ENCODE measurements at regions not wholly inside any gene's neighbourhood (a gene's known extent, or its start where the extent isn't known, plus 50 kb on each side); places are given as distances from the start of the nearest gene placed in this dataset.

DNA sequence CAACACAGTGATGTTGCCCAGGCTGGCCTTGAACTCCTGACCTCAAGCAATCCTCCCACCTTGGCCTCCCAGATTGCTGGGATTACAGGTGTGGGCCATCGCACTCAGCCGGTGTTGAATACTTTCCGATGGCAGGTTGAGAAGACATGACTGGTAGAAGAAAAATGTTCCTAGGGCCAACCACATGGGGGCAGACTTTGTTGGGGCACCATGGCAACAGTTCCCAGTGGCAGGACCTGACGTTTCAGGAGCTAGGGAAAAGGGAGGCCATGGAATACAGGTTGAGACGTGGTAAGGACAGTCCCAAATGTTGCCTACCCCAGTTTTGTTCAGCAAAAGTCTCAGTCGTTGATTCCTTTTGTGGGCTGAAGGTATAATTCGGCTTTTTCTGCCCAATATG is 134.6 kb downstream of the ASMT start:
- TF ChIP-seq POLR2A (IDR thresholded peaks at IDR 0.05): no peak
- TF ChIP-seq, protein P1, sequence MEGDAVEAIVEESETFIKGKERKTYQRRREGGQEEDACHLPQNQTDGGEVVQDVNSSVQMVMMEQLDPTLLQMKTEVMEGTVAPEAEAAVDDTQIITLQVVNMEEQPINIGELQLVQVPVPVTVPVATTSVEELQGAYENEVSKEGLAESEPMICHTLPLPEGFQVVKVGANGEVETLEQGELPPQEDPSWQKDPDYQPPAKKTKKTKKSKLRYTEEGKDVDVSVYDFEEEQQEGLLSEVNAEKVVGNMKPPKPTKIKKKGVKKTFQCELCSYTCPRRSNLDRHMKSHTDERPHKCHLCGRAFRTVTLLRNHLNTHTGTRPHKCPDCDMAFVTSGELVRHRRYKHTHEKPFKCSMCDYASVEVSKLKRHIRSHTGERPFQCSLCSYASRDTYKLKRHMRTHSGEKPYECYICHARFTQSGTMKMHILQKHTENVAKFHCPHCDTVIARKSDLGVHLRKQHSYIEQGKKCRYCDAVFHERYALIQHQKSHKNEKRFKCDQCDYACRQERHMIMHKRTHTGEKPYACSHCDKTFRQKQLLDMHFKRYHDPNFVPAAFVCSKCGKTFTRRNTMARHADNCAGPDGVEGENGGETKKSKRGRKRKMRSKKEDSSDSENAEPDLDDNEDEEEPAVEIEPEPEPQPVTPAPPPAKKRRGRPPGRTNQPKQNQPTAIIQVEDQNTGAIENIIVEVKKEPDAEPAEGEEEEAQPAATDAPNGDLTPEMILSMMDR (IDR thresholded peaks at IDR 0.05 in 8 of 11, conservative IDR thresholded peaks at IDR 0.05 in 3 of 11): no peak

Data from spleen (tissue), 7 donors.